ENCODE measurements at regions not wholly inside any gene's neighbourhood (a gene's known extent, or its start where the extent isn't known, plus 50 kb on each side); places are given as distances from the start of the nearest gene placed in this dataset.

GRCh38 chr14:71377099-71377498, 469.8 kb downstream of the PCNX1 start:
- no peak overlapping the region for H3K4me2 ChIP-seq (ENCODE audit: insufficient read depth, low read length)
- intact Hi-C loops (cut with micrococcal nuclease) (no loop called here), dilution Hi-C loops (cut with MboI; ENCODE audit: extremely low pct_ligation_motif_present, low sequenced_read_pairs) (no loop called here)
- H3K4me1 ChIP-seq (ENCODE audit: control insufficient read depth, extremely low read depth, insufficient read depth, low read length), result peaks cover 9% of the 10 kb centered on the region
- H4K20me1 ChIP-seq (replicated peaks; ENCODE audit: control insufficient read depth, extremely low read depth, insufficient read depth, low read length), result no peaks in the 10 kb centered on the region
- ChIA-PET CTCF (no interaction called here), POLR2A (no interaction called here)
- BruUV-seq (replicated peaks), result no TSS peak
- no peak overlapping the region for H2AFZ ChIP-seq (ENCODE audit: low read depth, low read length)
- H3K36me3 ChIP-seq (ENCODE audit: control insufficient read depth in 2 of 2, extremely low read depth in 1 of 2, insufficient read depth in 2 of 2, low read length in 2 of 2), result no peaks in the 10 kb centered on the region
- DNase-seq (ENCODE audit: low read depth, low spot score), result no peak
- no peak for TF ChIP-seq CTCF (IDR thresholded peaks at IDR 0.05; ENCODE audit: extremely low read depth in 1 of 2, insufficient read depth in 1 of 2, low read depth in 1 of 2, low read length in 2 of 2)
- no peaks in the 10 kb centered on the region for H3K9me1 ChIP-seq (replicated peaks; ENCODE audit: control insufficient read depth, extremely low read depth, insufficient read depth, low read length)
- H3K9me3 ChIP-seq (replicated peaks; ENCODE audit: control insufficient read depth, insufficient read depth, low read length), result no peaks in the 10 kb centered on the region
- H3K79me2 ChIP-seq (ENCODE audit: control insufficient read depth, insufficient read depth, low read length), result peaks cover 4% of the 10 kb centered on the region
- no peak for FAIRE-seq
- H3K9ac ChIP-seq (replicated peaks; ENCODE audit: extremely low read depth, insufficient read depth, low read length), result no peak overlapping the region
- H3K4me3 ChIP-seq (replicated peaks in 1 of 3; ENCODE audit: insufficient read depth in 1 of 3, low read depth in 1 of 3, low read length in 3 of 3), result no peak overlapping the region
- no peaks in the 10 kb centered on the region for H3K27me3 ChIP-seq (ENCODE audit: control insufficient read depth in 2 of 2, insufficient read depth in 2 of 2, low read length in 2 of 2)
- H3K27ac ChIP-seq (ENCODE audit: insufficient read depth, low read depth, low read length), result no peak overlapping the region

GRCh38 chr14:71380271-71380670, 473.0 kb downstream of the PCNX1 start:
- FAIRE-seq (no peak), DNase-seq (ENCODE audit: low read depth, low spot score) (no peak)
- no peak overlapping the region for H2AFZ ChIP-seq (ENCODE audit: low read depth, low read length)
- H3K4me3 ChIP-seq (replicated peaks in 1 of 3; ENCODE audit: insufficient read depth in 1 of 3, low read depth in 1 of 3, low read length in 3 of 3), result no peak overlapping the region
- dilution Hi-C loops (cut with MboI; ENCODE audit: extremely low pct_ligation_motif_present, low sequenced_read_pairs) (no loop called here), intact Hi-C loops (cut with micrococcal nuclease) (no loop called here)
- ChIA-PET POLR2A (no interaction called here), CTCF (interaction anchor here (1.0 kb wide), 1 partner anchor 14 kb away, joined by 3 read pairs; no protein-coding TSS in a partner anchor)
- H4K20me1 ChIP-seq (replicated peaks; ENCODE audit: control insufficient read depth, extremely low read depth, insufficient read depth, low read length), result peaks cover 3% of the 10 kb centered on the region
- no peak overlapping the region for H3K27ac ChIP-seq (ENCODE audit: insufficient read depth, low read depth, low read length)
- no peak for TF ChIP-seq EZH2 (IDR thresholded peaks at IDR 0.05; ENCODE audit: borderline replicate concordance, low read depth, low read length, severe bottlenecking)
- no peak for TF ChIP-seq MAX (IDR thresholded peaks at IDR 0.05; ENCODE audit: insufficient read depth, insufficient read length)
- no peak for TF ChIP-seq JUN (IDR thresholded peaks at IDR 0.05; ENCODE audit: borderline replicate concordance, insufficient read depth, insufficient read length, low read depth)
- TF ChIP-seq GATA2 (IDR thresholded peaks at IDR 0.05; ENCODE audit: insufficient read depth, insufficient read length, low read depth, low read length), result no peak
- TF ChIP-seq FOS (IDR thresholded peaks at IDR 0.05; ENCODE audit: borderline replicate concordance, insufficient read depth, low read length), result no peak
- TF ChIP-seq MYC (IDR thresholded peaks at IDR 0.05; ENCODE audit: low read depth, low read length), result no peak
- TF ChIP-seq CTCF (IDR thresholded peaks at IDR 0.05; ENCODE audit: extremely low read depth in 1 of 2, insufficient read depth in 1 of 2, low read depth in 1 of 2, low read length in 2 of 2), result no peak
- BruUV-seq (replicated peaks), result no TSS peak
- H3K9me3 ChIP-seq (replicated peaks; ENCODE audit: control insufficient read depth, insufficient read depth, low read length), result no peaks in the 10 kb centered on the region
- no peaks in the 10 kb centered on the region for H3K4me1 ChIP-seq (ENCODE audit: control insufficient read depth, extremely low read depth, insufficient read depth, low read length)
- no peaks in the 10 kb centered on the region for H3K27me3 ChIP-seq (ENCODE audit: control insufficient read depth in 2 of 2, insufficient read depth in 2 of 2, low read length in 2 of 2)
- no peak overlapping the region for H3K4me2 ChIP-seq (ENCODE audit: insufficient read depth, low read length)
- no peaks in the 10 kb centered on the region for H3K79me2 ChIP-seq (ENCODE audit: control insufficient read depth, insufficient read depth, low read length)
- H3K36me3 ChIP-seq (ENCODE audit: control insufficient read depth in 2 of 2, extremely low read depth in 1 of 2, insufficient read depth in 2 of 2, low read length in 2 of 2), result no peaks in the 10 kb centered on the region
- no peak overlapping the region for H3K9ac ChIP-seq (replicated peaks; ENCODE audit: extremely low read depth, insufficient read depth, low read length)
- H3K9me1 ChIP-seq (replicated peaks; ENCODE audit: control insufficient read depth, extremely low read depth, insufficient read depth, low read length), result no peaks in the 10 kb centered on the region
